Spleen (tissue), 11 donors: ENCODE measurements at regions not wholly inside any gene's neighbourhood (a gene's known extent, or its start where the extent isn't known, plus 50 kb on each side); places are given as distances from the start of the nearest gene placed in this dataset.

Experiments used
- DNase-seq: peaks from one replicate; pipeline ENCODE4 v3.0.0-alpha.2; 2020
- H3K27ac ChIP-seq, 8 donors: fragments of 200-600 bp; sonication (generic) in 7 of 8; 1 replicate in 4 of 8; 2 replicates in 4 of 8; pipeline versions ENCODE4 v1.5.0 to v1.8.0; 2016 to 2021; ENCODE audit warnings: inconsistent platforms in 4 of 8, mild to moderate bottlenecking in 4 of 8, moderate library complexity in 1 of 8
- H3K27me3 ChIP-seq, 7 donors: fragments of 200-600 bp; sonication (generic) in 6 of 7; replicated peaks in 1 of 7; 1 replicate in 4 of 7; 2 replicates in 3 of 7; pipeline versions ENCODE4 v1.5.0 to v1.8.0; 2016 to 2021; ENCODE audit warnings: inconsistent platforms in 3 of 7, mild to moderate bottlenecking in 1 of 7
- H3K36me3 ChIP-seq, 6 donors: fragments of 200-600 bp; sonication (generic) in 5 of 6; 1 replicate in 4 of 6; 2 replicates in 2 of 6; pipeline versions ENCODE4 v1.5.0 to v1.8.0; 2016 to 2021; ENCODE audit warnings: inconsistent platforms in 2 of 6
- H3K4me1 ChIP-seq, 6 donors: fragments of 200-600 bp; sonication (generic) in 5 of 6; 1 replicate in 3 of 6; 2 replicates in 3 of 6; pipeline versions ENCODE4 v1.5.0 to v1.8.0; 2016 to 2021; ENCODE audit warnings: inconsistent platforms in 3 of 6
- H3K4me3 ChIP-seq, 8 donors: fragments of 200-600 bp; sonication (generic) in 7 of 8; 1 replicate in 4 of 8; 2 replicates in 4 of 8; pipeline versions ENCODE4 v1.5.0 to v1.8.0; 2016 to 2021; ENCODE audit warnings: inconsistent platforms in 4 of 8, mild to moderate bottlenecking in 4 of 8, moderate library complexity in 2 of 8
- H3K9me3 ChIP-seq, 8 donors: fragments of 200-600 bp; sonication (generic) in 7 of 8; 1 replicate in 4 of 8; 2 replicates in 4 of 8; pipeline versions ENCODE4 v1.5.0 to v1.8.0; 2016 to 2021; ENCODE audit warnings: inconsistent platforms in 4 of 8
- POLR2A ChIP-seq, 3 donors: fragments of 450-650 bp; IDR thresholded peaks; one replicate each; pipeline ENCODE4 v1.5.1; 2017; ENCODE audit warnings: antibody characterized with exemption in 3 of 3, mild to moderate bottlenecking in 1 of 3
- POLR2AphosphoS5 ChIP-seq, 3 donors: sonication (generic); formaldehyde crosslinking; IDR thresholded peaks; one replicate each; pipeline ENCODE4 v1.5.1; 2017; ENCODE audit warnings: antibody characterized with exemption in 3 of 3
- WGBS, 5 donors: extraction: QIAGEN DNeasy Blood & Tissue Kit in 3 of 5; methylation state at CpG; one replicate each; pipeline versions ENCODE4 v1.1.5 to v1.1.7; 2013 to 2018; 5-methylcytosine and 5-hydroxymethylcytosine counted together
- intact Hi-C: fragments of 100-400 bp; cut with DNase I; formaldehyde crosslinking; loops from one replicate; pipeline ENCODE4 v1.15.0; 2023; ENCODE audit warnings: low total_unique reads
- TF ChIP-seq, protein P1 (sequence below), 11 experiments: fragments of 200-600 bp in 7 of 11; fragments of 450-650 bp in 4 of 11; sonication (generic) in 4 of 11; IDR thresholded peaks in 8 of 11; conservative IDR thresholded peaks in 3 of 11; 1 replicate in 7 of 11; 2 replicates in 4 of 11; pipeline versions ENCODE4 v1.4.0 to v1.8.0; 2016 to 2021; ENCODE audit warnings: antibody characterized with exemption in 11 of 11, inconsistent platforms in 4 of 11, mild to moderate bottlenecking in 1 of 11
- donor health status: healthy with polysubstance abuse.
- donor health status: DM: no; HTN: no; CAD: no; lungs with moderate emphysema.
- donor health status: DM: no; HTN: no; CAD: no.
- donor health status: Bipolar disorder and iron deficiency.
- donor health status: healthy.
- donor health status: DM: no; HTN: no; CAD: no.
- donor health status: DM: yes; HTN: yes; CAD: no.

DNA sequence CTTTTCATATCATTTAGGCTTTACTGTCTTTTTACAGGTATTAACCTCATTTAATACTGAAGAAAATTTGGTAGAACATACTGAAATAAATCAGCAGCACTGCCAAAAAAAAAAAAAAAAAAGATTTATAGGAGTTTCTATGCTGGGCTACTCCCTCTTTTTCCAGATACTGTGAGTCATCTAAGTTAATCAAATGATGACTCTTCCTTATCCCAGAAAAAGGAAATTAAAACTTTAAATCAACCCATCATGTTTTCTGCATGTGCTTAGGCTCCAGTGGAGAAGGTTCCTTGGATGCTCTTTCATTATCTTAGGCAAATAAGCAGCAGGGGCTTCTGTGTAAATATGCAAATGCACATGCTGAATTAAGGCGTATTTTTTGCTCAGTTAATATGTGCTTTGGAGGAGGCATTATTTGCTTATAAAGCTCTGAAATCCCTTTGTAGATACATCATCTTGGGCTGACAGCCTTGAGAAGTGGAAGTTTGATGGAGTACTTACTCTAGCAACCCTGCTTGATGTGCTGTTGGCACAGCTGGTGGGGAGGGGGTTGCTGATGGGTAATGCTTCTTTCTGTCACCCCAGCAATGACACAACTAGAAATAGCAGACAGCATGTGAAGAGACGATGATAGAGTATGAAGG, 136.1 kb downstream of the C4orf33 start:
- Histone ChIP-seq H3K4me1 (no peaks in the 10 kb centered on the region), H3K9me3 (no peaks in the 10 kb centered on the region), H3K27ac (no peak overlapping the region), H3K27me3 (no peaks in the 10 kb centered on the region), H3K4me3 (no peak overlapping the region), H3K36me3 (no peaks in the 10 kb centered on the region)
- DNase-seq: no peak
- WGBS, 5 donors: 69 to 93% (median 83%) methylated on average over 2 of the region's 2 CpGs
- TF ChIP-seq, protein P1, sequence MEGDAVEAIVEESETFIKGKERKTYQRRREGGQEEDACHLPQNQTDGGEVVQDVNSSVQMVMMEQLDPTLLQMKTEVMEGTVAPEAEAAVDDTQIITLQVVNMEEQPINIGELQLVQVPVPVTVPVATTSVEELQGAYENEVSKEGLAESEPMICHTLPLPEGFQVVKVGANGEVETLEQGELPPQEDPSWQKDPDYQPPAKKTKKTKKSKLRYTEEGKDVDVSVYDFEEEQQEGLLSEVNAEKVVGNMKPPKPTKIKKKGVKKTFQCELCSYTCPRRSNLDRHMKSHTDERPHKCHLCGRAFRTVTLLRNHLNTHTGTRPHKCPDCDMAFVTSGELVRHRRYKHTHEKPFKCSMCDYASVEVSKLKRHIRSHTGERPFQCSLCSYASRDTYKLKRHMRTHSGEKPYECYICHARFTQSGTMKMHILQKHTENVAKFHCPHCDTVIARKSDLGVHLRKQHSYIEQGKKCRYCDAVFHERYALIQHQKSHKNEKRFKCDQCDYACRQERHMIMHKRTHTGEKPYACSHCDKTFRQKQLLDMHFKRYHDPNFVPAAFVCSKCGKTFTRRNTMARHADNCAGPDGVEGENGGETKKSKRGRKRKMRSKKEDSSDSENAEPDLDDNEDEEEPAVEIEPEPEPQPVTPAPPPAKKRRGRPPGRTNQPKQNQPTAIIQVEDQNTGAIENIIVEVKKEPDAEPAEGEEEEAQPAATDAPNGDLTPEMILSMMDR (IDR thresholded peaks at IDR 0.05 in 8 of 11, conservative IDR thresholded peaks at IDR 0.05 in 3 of 11): no peak
- no peak for TF ChIP-seq POLR2A (IDR thresholded peaks at IDR 0.05)
- TF ChIP-seq POLR2AphosphoS5 (IDR thresholded peaks at IDR 0.05): no peak
- intact Hi-C loops: no loop called here

DNA sequence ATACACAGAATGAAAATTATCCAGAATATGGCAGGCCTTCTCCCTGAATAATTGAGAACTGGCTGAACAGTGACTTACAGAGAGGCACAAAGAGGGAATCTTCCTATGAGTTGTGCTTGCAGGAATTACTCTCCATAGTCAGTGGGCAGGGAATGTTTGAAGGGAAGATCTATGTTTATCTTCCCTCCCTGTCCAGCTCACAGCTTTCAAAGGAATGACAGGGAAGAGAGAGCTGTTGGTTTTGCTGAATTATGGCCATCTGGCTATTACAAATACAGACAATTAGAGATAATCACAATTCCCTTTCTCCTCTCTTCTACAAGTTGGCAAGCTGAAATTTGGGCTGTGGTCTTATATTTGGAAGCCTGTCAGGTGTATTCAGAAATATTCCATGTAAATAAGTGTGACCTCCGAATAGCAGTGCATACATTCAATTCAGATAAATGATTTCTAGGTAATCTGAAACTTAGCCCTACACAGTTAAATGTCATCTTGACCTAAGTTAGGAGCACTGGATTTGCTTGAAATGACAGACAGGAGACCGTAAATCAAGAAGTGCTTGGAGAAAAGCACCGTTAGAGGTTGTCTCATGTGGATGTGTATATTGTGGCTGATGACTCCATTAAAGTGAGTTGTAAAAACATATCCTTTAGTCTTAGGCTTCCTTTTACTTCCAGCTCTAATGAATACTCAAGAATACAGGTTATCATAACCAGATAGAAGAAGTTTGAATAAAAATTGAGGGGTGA, 136.8 kb downstream of the C4orf33 start:
- no peaks in the 10 kb centered on the region for H3K36me3 ChIP-seq
- TF ChIP-seq POLR2A (IDR thresholded peaks at IDR 0.05): no peak
- TF ChIP-seq POLR2AphosphoS5 (IDR thresholded peaks at IDR 0.05): no peak
- TF ChIP-seq, protein P1 (IDR thresholded peaks at IDR 0.05 in 8 of 11, conservative IDR thresholded peaks at IDR 0.05 in 3 of 11): no peak
- no peak overlapping the region for H3K27ac ChIP-seq
- no peak overlapping the region for H3K4me3 ChIP-seq
- no peaks in the 10 kb centered on the region for H3K4me1 ChIP-seq
- no peaks in the 10 kb centered on the region for H3K27me3 ChIP-seq
- H3K9me3 ChIP-seq: no peaks in the 10 kb centered on the region
- intact Hi-C loops: no loop called here
- 54 to 63% (median 58%) methylated on average over 3 of the region's 3 CpGs for WGBS, 5 donors
- no peak for DNase-seq

- Histone ChIP-seq H3K9me3 (no peaks in the 10 kb centered on the region), H3K27ac (no peak overlapping the region), H3K36me3 (no peaks in the 10 kb centered on the region), H3K4me3 (no peak overlapping the region), H3K4me1 (no peaks in the 10 kb centered on the region), H3K27me3 (no peaks in the 10 kb centered on the region)
- 64 to 89% (median 73%) methylated on average over 1 of the region's 1 CpG for WGBS, 5 donors
- TF ChIP-seq POLR2A (IDR thresholded peaks at IDR 0.05) (no peak), POLR2AphosphoS5 (IDR thresholded peaks at IDR 0.05) (no peak)
- TF ChIP-seq, protein P1 (IDR thresholded peaks at IDR 0.05 in 8 of 11, conservative IDR thresholded peaks at IDR 0.05 in 3 of 11): no peak
- intact Hi-C loops: no loop called here
- DNase-seq: no peak
Observed at GRCh38 chr4:129233691-129234090, 137.7 kb downstream of the C4orf33 start.

DNA sequence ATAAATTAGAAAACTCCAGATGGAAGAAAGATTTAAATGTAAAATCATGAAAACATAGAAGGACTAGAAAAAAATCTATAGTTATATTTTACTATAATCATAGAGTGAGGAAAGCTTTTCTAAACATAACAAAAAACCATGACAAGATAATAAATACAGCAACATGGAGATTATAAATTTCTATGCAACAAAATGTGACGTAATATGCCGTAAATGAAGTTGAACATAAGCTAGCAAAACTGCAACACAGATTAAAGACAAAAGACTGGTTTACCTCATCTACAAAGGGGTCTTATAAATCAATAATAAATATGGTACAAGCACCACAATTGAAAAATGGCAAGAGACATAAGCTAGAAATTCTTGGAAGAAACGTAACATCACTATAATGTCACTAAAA, 140.4 kb downstream of the C4orf33 start:
- WGBS, 5 donors: 90 to 94% (median 91%) methylated on average over 3 of the region's 3 CpGs
- no peaks in the 10 kb centered on the region for H3K9me3 ChIP-seq
- TF ChIP-seq POLR2AphosphoS5 (IDR thresholded peaks at IDR 0.05) (no peak), POLR2A (IDR thresholded peaks at IDR 0.05) (no peak)
- TF ChIP-seq, protein P1 (IDR thresholded peaks at IDR 0.05 in 8 of 11, conservative IDR thresholded peaks at IDR 0.05 in 3 of 11): no peak
- H3K27me3 ChIP-seq: no peaks in the 10 kb centered on the region
- no peak overlapping the region for H3K4me3 ChIP-seq
- no peaks in the 10 kb centered on the region for H3K36me3 ChIP-seq
- DNase-seq: no peak
- no peak overlapping the region for H3K27ac ChIP-seq
- intact Hi-C loops: no loop called here
- no peaks in the 10 kb centered on the region for H3K4me1 ChIP-seq
